ENCODE measurements at regions not wholly inside any gene's neighbourhood (a gene's known extent, or its start where the extent isn't known, plus 50 kb on each side); places are given as distances from the start of the nearest gene placed in this dataset.

- TF ChIP-seq POLR2A (IDR thresholded peaks at IDR 0.05): no peak
- no peak for TF ChIP-seq CTCF (IDR thresholded peaks at IDR 0.05)
These were observed 620.6 kb upstream of the DAB2 start for GRCh38 chr5:40045429-40045828.
